GM18868 (cell line): ENCODE measurements at regions not wholly inside any gene's neighbourhood (a gene's known extent, or its start where the extent isn't known, plus 50 kb on each side); places are given as distances from the start of the nearest gene placed in this dataset.
"Not testable (repeated sequence)": the region's sequence is repeated elsewhere in the genome, so short reads cannot be mapped to it uniquely, and the experiment has no call there.

Experiments
- ATAC-seq: cut with Tn5 transposase; IDR thresholded peaks from one replicate; pipeline ENCODE4 v1.9.1; 2021; ENCODE audit warnings: mild to moderate bottlenecking, moderate library complexity; ENCODE audit not compliant: unreplicated experiment

DNA sequence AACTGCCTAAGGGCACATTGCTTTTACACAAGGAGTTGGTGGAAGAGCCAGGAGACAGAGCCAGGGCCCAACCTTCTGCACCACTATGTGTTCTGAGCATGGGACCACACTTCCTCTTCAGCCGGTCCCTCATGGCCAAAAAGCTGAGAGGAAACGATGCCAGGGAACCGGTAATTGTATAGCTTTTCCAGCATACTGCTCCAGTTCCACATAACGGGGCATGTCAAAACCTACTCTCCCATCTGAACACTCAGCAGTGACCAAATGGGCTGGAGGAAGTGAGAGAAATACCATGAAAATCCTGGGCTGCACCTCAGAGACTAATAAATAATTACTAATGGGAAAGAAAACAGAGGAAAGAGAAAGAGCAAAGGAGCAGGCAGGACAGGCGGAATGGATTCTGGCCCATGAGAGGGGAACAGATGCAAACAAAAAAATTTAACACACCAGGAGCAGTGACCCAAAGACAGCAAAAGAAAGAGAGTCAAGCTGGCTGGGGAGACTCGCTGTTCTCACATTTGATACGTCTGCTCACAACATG is 52.0 kb upstream of the BMP2 start:
- ATAC-seq = no peak

DNA sequence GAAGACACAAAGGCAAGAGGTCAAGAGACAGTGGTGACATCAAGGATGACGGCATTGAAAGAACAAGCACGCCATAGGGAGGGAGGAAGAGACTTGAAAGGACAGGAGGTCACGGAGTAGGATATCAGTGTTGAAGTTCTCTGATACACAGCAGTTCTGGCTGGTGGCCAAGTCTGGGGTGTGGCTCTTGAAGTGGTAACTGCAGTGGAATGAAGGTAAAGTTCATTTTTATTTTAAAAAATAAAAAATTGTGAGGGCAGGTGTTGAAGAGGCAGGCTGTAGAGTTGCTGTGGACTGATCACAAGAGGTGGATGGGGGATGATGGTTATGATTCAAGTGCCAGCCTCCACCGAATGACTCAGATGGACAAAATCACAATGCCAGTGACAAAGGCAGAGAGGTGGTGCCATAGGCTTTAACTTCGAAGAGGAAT is 53.2 kb upstream of the BMP2 start:
- no peak for ATAC-seq

GRCh38 chr20:6711951-6712649 is 55.4 kb upstream of the BMP2 start:
- ATAC-seq = no peak

DNA sequence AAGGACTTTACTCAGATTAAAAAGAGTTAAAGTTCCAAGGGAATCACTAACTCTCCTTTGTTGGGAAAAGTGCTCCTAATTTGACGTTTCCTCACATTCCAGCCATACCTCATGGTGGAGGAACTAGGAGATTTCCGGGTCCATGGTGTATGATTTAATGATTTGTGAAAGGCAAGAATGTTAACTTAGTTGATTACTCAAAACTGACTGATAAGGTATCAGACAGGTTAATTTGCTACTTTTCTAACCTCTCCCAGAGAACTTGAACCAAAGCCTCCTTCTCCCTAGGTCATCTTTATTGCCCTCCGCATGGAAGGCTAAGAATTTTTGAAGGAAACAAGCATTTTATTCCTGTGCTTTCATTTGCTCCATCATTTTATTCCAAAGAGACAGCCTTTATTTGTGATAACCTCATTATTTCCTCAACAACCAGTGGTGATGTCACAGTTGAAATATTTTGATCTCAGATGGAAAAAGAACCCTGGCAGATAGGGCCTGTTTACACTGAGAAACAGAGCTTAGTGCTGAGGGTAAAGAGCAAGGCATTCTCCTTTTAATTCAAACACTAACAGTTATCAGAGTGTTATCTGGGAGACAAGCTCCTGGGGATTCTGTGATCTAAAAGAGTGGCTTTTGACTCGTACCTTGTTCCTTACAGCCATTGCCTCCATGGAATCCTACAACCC is 57.4 kb upstream of the BMP2 start:
- no peak for ATAC-seq

DNA sequence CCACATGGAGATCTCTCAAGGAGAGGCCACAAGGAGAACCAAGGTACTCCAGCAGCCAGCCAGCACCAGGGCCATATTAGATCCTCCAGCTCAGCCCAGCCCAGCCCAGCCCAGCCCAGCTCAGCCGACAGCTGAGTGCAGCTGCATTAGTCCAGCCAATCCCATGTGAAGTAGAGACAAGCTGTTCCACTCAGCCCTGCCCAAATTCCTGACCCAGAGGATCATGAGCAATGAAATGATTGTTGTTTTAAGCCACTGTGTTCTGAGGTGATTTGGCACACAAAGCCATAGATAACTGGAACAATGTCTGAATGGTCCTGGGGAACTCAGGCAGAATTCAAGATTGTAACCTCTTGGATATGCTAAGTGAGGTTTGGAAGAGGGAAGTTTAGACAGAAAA is 59.5 kb upstream of the BMP2 start:
- no peak for ATAC-seq

GRCh38 chr20:6707321-6707831 is 60.1 kb upstream of the BMP2 start:
- peak; percentile 42 for ATAC-seq

DNA sequence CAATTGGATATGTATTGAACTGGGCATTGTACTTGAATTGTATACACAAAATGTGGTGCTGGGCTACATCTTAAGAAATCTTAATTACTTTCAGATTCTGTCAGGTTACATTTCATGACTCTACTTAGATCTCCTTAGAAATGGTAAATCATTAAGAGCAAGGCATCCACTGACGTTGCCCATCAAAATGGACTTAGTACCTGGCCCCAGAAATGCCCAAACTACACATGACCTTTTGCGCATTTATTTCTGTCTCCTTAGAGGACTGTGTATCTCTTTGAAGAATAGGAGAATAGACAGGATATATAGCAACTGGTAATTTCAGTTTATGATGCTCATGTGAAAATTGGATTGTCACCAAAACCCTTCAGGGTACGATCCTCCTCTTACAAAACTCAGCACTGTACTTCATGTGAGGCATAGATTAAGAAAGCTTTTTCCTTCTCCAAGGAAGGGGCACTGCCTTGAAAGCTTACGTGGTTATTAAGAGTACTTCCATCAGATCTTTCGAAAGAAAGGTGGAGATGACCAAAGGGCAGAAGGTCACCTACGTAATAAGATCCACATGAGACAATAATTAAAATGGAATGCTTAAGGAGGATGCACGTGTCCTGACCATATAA is 61.4 kb upstream of the BMP2 start:
- no peak for ATAC-seq

DNA sequence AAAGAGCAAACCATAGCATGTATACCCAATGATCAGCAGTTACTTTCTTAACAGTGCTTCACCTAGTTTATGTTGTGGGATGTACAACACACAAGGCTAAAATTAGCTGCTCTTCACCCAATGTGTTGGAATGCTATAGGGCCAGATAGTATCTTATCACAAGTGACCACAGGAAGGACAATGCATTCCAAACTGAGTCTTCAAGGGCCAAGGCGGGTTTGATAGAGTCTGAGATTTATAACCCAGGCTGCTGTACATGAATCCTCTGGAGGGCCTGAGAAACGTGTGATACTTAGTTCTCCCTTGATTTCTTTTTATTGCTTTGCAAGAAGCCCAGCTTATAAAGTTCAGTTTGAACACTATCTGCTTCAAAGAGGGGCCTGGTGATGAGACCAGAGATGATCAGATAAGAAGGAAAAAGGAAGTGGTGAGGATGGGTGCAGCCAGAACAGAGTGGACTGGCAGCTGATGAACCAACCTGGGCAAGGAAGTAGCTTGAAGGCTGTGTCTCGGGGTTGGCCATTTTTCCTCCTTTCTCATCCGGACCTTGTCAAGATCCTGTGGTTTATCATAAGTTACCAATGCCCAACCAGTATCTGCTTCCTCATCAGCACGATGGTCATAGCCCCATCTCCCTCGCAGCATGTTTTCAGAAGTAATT is 62.2 kb upstream of the BMP2 start:
- no peak for ATAC-seq

DNA sequence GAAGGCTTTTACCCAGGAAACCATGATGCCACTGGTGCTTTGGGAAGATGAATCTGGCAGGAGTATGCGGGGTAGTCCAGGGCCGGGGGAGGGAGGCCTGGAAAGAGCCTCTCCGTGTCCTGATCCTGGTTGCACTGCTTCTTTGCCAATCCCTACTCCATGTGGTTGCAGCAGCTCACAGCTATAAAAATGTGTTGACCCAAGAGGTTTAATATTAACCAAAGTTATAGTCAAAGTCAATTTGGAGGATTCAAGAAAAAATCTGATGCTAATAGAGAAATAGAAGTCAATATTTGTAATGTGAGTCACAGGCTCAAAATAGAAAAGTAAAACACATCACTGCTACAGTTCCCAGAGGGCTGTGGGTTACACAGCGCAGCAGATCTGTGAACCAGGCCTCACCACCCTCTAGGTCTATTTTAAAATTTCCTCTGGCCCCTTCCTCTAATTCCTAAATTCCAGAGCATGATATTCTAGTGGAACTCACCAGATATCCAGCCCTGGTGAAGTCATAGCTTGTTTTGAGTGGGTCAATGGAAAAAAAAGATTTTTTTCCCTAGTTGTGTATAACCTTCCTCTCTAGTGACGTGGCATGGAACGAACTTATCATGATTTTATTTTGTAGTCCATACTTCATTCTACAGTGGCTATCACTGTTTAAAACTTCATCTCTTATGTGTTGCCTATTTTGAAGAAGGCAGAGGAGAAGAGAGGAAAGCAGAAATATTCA is 63.2 kb upstream of the BMP2 start:
- peak; percentile 46 for ATAC-seq

DNA sequence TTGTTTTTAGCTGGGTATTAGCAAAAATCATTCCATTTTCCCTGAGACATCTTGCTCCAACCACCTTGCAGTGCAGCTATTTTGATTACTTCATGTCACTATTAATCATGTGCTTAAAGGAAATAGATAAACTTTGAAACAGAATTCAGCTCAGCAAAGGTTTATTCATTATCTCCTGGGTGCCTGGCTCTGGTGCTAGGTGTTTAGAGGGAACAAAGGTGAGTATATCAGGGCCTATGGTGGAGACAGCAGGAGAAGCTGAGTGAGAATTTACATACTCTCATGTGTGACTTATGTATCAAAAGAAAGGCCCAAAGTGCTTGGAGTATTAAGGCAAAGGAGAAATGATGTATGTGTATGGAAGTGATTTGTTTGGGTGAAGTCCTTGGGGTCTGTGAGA is 63.8 kb upstream of the BMP2 start:
- ATAC-seq = no peak

- no peak for ATAC-seq
Measured at GRCh38 chr20:6703047-6703446, 64.4 kb upstream of the BMP2 start.

DNA sequence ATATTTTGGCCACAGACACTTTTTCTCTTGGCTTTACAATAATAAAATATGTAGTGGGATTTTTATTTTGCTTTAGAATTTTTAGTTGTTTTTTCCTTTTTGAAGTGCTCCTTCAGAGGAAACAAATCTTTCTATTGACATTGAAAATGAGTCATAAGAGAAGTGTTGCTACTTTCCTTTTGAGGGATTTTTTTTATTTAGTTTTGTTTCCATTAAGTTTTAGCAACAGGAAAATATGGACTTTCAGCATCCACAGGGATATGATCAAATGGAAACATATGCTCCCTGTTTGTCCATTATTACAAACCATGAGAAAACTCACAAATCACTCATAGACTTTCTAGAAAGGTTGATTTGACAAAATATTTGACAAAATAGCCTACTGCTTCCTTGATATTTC is 65.3 kb upstream of the BMP2 start:
- ATAC-seq = no peak

- no peak for ATAC-seq
Measured at GRCh38 chr20:6700563-6701329, 66.7 kb upstream of the BMP2 start.

GRCh38 chr20:6699921-6700562 is 67.4 kb upstream of the BMP2 start:
- ATAC-seq = no peak

DNA sequence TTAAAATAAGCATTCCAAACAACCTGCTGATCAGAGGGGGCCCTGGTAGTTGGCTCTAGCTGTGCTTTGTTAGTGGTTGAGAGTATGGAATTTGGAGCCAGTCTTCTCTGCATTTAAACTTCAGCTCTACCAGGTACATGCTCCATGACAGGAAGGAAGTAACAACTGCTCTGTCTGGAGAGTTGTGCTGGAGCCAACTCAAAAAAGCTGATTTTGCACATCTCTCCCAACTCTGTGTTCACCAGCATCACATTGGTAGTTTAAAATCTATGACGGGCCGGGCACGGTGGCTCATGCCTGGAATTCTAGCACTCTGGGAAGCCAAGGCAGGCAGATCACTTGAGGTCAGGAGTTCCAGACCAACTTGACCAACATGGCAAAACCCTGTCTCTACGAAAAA is 68.8 kb upstream of the BMP2 start:
- ATAC-seq = no peak

- ATAC-seq = no peak
Measured at GRCh38 chr20:6698056-6698455, 69.4 kb upstream of the BMP2 start.

DNA sequence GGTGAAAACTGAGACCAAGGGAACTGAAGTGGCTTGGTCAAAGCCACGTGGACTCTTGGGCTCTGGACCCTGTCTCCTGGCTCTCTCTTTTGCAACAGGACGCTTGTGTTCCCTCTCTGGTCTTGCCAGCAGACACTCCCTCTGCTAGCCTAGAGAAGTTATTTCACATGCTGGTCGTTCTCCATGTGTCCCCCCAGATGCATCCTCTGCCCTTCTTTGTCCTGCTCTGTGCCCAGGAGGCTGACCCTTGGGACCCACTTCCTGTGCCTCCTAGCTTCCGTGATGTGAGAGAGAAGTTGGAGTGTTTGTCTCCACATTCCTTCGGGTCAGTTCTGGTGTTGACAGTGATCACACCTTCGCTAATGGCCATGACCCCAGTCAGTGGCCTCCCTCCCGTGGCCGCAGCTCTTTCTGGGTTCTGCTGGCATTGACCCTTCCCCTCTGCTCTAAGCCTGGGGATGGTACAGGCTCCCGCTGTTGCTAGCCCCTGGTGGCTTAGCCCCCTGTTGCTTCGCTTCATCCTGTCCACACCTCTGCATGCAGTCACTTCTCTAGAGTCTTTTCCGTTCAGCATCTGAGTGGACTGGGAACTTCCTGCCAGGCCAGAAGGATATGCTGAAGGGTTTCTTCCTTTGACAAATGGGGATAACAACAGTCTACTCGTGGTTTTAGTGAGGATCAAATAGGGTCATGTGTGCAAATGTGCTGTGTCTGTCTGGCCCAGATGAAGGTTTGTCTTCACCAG is 70.1 kb upstream of the BMP2 start:
- no peak for ATAC-seq

- ATAC-seq = no peak
Measured at GRCh38 chr20:6696001-6696400, 71.5 kb upstream of the BMP2 start.

- ATAC-seq = not testable (repeated sequence)
Measured at GRCh38 chr20:6693808-6694198, 73.7 kb upstream of the BMP2 start.
